GM12875 (cell line): ENCODE measurements at regions not wholly inside any gene's neighbourhood (a gene's known extent, or its start where the extent isn't known, plus 50 kb on each side); places are given as distances from the start of the nearest gene placed in this dataset.

Experiments used
- H3K4me3 ChIP-seq: one replicate; pipeline ENCODE4 v1.5.1; 2011; ENCODE audit warnings: low read depth, low read length, control low read depth
- CTCF ChIP-seq: IDR thresholded peaks from 2 replicates; pipeline ENCODE4 v1.5.1; 2011; ENCODE audit warnings: low read depth, mild to moderate bottlenecking, control low read depth, inconsistent platforms, low read length, moderate library complexity, borderline replicate concordance; ENCODE audit not compliant: insufficient read depth

GRCh38 chr21:38120984-38121855 is 135.6 kb upstream of the KCNJ15 start:
- H3K4me3 ChIP-seq = no peak overlapping the region
- no peak for TF ChIP-seq CTCF

- H3K4me3 ChIP-seq = no peak overlapping the region
- no peak for TF ChIP-seq CTCF
These were observed 134.7 kb upstream of the KCNJ15 start for GRCh38 chr21:38121888-38122720.

- no peak for TF ChIP-seq CTCF
- no peak overlapping the region for H3K4me3 ChIP-seq
These were observed 133.2 kb upstream of the KCNJ15 start for GRCh38 chr21:38123626-38124025.

- TF ChIP-seq CTCF = peak; percentile 70
- H3K4me3 ChIP-seq = no peak overlapping the region
These were observed 130.0 kb upstream of the KCNJ15 start for GRCh38 chr21:38126666-38127303.

- no peak for TF ChIP-seq CTCF
- no peak overlapping the region for H3K4me3 ChIP-seq
These were observed 127.1 kb upstream of the KCNJ15 start for GRCh38 chr21:38129711-38130110.

GRCh38 chr21:38133240-38133639 is 123.6 kb upstream of the KCNJ15 start:
- no peak overlapping the region for H3K4me3 ChIP-seq
- TF ChIP-seq CTCF = no peak
